Neuronal stem cell (in vitro differentiated cells): ENCODE measurements at regions not wholly inside any gene's neighbourhood (a gene's known extent, or its start where the extent isn't known, plus 50 kb on each side); places are given as distances from the start of the nearest gene placed in this dataset.

Source experiments
- DNase-seq: peaks from one replicate; pipeline ENCODE4 v3.0.0-alpha.2; 2013; ENCODE audit warnings: low spot score
- H2AFZ ChIP-seq: one replicate; pipeline ENCODE4 v1.6.1; 2013; ENCODE audit warnings: mild to moderate bottlenecking, low read length, inconsistent platforms
- H2AK5ac ChIP-seq: 2 replicates; pipeline ENCODE4 v1.6.1; 2013; ENCODE audit warnings: low read depth, mild to moderate bottlenecking, inconsistent platforms, low read length, moderate library complexity, mixed read lengths
- H2BK120ac ChIP-seq: 2 replicates; pipeline ENCODE4 v1.6.1; 2013; ENCODE audit warnings: low read depth, mild to moderate bottlenecking, inconsistent platforms, low read length, moderate library complexity, mixed read lengths
- H2BK12ac ChIP-seq: one replicate; pipeline ENCODE4 v1.6.1; 2013; ENCODE audit warnings: low read length, inconsistent platforms
- H2BK15ac ChIP-seq: 2 replicates; pipeline ENCODE4 v1.6.1; 2013; ENCODE audit warnings: mild to moderate bottlenecking, low read length, inconsistent platforms, mixed read lengths
- H2BK5ac ChIP-seq: one replicate; pipeline ENCODE4 v1.6.1; 2013; ENCODE audit warnings: inconsistent platforms, mild to moderate bottlenecking, low read length, moderate library complexity
- H3K14ac ChIP-seq: one replicate; pipeline ENCODE4 v1.6.1; 2013; ENCODE audit warnings: low read length, inconsistent platforms
- H3K18ac ChIP-seq: 2 replicates; pipeline ENCODE4 v1.6.1; 2013; ENCODE audit warnings: low read length, inconsistent platforms
- H3K23ac ChIP-seq: 2 replicates; pipeline ENCODE4 v1.6.1; 2013; ENCODE audit warnings: low read depth, mild to moderate bottlenecking, mixed read lengths, low read length, inconsistent platforms; ENCODE audit not compliant: poor library complexity
- H3K27ac ChIP-seq: replicated peaks from 3 replicates; pipeline ENCODE4 v1.5.1; 2013; ENCODE audit warnings: low read length, inconsistent platforms
- H3K27me3 ChIP-seq, 3 experiments: 2 replicates each; pipeline ENCODE4 v1.6.1; 2013; ENCODE audit warnings: low read length in 3 of 3, mild to moderate bottlenecking in 2 of 3, inconsistent platforms in 1 of 3, low read depth in 1 of 3, mixed read lengths in 1 of 3, moderate library complexity in 1 of 3; ENCODE audit not compliant: control insufficient read depth in 3 of 3, insufficient read depth in 3 of 3
- H3K36me3 ChIP-seq, 2 donors: replicated peaks in 1 of 2; 2 replicates each; pipeline ENCODE4 v1.6.1; 2013; ENCODE audit warnings: low read length in 2 of 2; ENCODE audit not compliant: control insufficient read depth in 2 of 2, insufficient read depth in 2 of 2
- H3K4ac ChIP-seq: 2 replicates; pipeline ENCODE4 v1.6.1; 2013; ENCODE audit warnings: inconsistent platforms, mild to moderate bottlenecking, low read length, moderate library complexity
- H3K4me1 ChIP-seq, 2 donors: 1 replicate in 1 of 2; 2 replicates in 1 of 2; pipeline ENCODE4 v1.6.1; 2013; ENCODE audit warnings: low read length in 2 of 2, low read depth in 1 of 2; ENCODE audit not compliant: control insufficient read depth in 2 of 2, insufficient read depth in 1 of 2
- H3K4me2 ChIP-seq: one replicate; pipeline ENCODE4 v1.6.1; 2013; ENCODE audit warnings: mild to moderate bottlenecking, low read length, inconsistent platforms; ENCODE audit not compliant: insufficient read depth, poor library complexity, severe bottlenecking
- H3K4me3 ChIP-seq, 2 donors: 2 replicates each; pipeline ENCODE4 v1.5.1; 2013; ENCODE audit warnings: low read length in 2 of 2, mild to moderate bottlenecking in 2 of 2, inconsistent platforms in 1 of 2, moderate library complexity in 1 of 2
- H3K79me1 ChIP-seq: one replicate; pipeline ENCODE4 v1.6.1; 2013; ENCODE audit warnings: low read depth, mild to moderate bottlenecking, inconsistent platforms, low read length, moderate library complexity
- H3K9ac ChIP-seq: one replicate; pipeline ENCODE4 v1.6.1; 2013; ENCODE audit warnings: mild to moderate bottlenecking, low read depth, low read length, inconsistent platforms; ENCODE audit not compliant: poor library complexity
- H3K9me3 ChIP-seq, 2 donors: replicated peaks in 1 of 2; 2 replicates each; pipeline versions ENCODE3 to v1.6.1; 2013; ENCODE audit warnings: low read length in 2 of 2, mild to moderate bottlenecking in 2 of 2, inconsistent platforms in 1 of 2, low read depth in 1 of 2, mixed read lengths in 1 of 2, moderate library complexity in 1 of 2; ENCODE audit not compliant: control insufficient read depth in 2 of 2, insufficient read depth in 1 of 2
- H4K8ac ChIP-seq: one replicate; pipeline ENCODE4 v1.6.1; 2013; ENCODE audit warnings: low read depth, mild to moderate bottlenecking, inconsistent platforms, low read length, moderate library complexity
- H4K91ac ChIP-seq: one replicate; pipeline ENCODE4 v1.6.1; 2013; ENCODE audit warnings: low read length, low read depth, mild to moderate bottlenecking, inconsistent platforms; ENCODE audit not compliant: poor library complexity
- WGBS, 2 donors: extraction: QIAGEN DNeasy Blood & Tissue Kit; methylation state at CpG; one replicate each; pipeline ENCODE4 v1.1.7; 2013; ENCODE audit warnings: missing lambda C conversion rate in 2 of 2, mixed read lengths in 1 of 2; ENCODE audit not compliant: insufficient read length in 2 of 2, insufficient replicate concordance in 1 of 2; ENCODE audit errors: extremely low coverage in 2 of 2; 5-methylcytosine and 5-hydroxymethylcytosine counted together

DNA sequence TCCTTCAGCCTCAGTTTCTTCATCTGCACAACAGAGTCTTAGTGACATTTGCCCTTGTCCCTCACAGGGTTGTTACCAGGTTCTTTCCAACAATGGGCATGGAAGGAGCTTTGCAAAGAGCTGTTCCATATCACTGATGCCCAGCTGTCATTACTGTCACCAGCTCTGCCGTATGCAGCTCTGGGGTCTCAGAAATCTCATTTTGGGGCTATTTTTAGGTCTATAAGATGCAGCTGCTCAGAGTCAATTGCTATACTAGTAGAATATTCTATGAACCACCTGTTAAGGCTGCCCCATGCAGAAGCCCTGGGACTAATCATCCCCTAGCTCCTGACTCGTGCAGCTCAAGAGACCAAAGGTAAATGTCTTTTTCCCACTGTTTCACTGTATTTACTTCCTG is 105.1 kb upstream of the TNPO1 start:
- Histone ChIP-seq H2AFZ (no peak overlapping the region), H3K27me3 (peaks cover 0 to 29% (median 0%) of the 10 kb centered on the region in 3 experiments), H3K9ac (no peak overlapping the region), H4K8ac (no peak overlapping the region), H3K4ac (no peak overlapping the region), H3K27ac (no peak overlapping the region), H4K91ac (no peak overlapping the region), H3K36me3 (no peaks in the 10 kb centered on the region), H3K14ac (no peak overlapping the region), H2BK5ac (no peak overlapping the region), H3K4me3 (no peak overlapping the region), H2BK15ac (no peak overlapping the region), H3K4me2 (no peak overlapping the region), H3K79me1 (no peaks in the 10 kb centered on the region), H2AK5ac (no peak overlapping the region), H2BK12ac (no peak overlapping the region), H3K18ac (no peak overlapping the region), H2BK120ac (no peak overlapping the region), H3K9me3 (peaks cover 2 to 4% of the 10 kb centered on the region in 2 donors), H3K23ac (no peak overlapping the region), H3K4me1 (no peaks in the 10 kb centered on the region)
- WGBS, 2 donors = no CpG with 5 or more reads among the region's 2 CpGs
- DNase-seq = no peak

DNA sequence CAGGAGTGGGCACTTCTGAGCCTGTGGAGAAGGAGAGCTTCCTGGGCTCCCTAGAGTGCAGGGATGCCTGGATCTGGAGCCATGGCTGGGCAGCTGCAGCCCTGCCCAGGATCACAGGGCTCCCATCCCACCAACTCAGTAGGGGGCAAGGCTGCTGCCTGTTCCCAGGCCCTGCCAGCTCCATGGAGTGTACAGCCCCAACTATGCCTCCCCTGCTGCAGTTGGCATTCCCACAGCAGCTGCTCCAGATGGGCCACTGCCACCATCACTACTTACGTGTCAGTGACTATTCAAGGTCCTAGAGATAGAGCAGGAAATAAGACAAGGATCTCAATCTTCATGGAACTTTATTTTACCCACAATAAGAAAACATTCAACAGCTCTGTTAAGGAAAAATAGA is 107.1 kb upstream of the TNPO1 start:
- H3K9me3 ChIP-seq = peaks cover 2 to 4% of the 10 kb centered on the region in 2 donors
- no peak overlapping the region for H3K4me3 ChIP-seq
- H3K4me1 ChIP-seq = no peaks in the 10 kb centered on the region
- H3K18ac ChIP-seq = peak overlapping the region; percentile 49
- no peak overlapping the region for H3K27ac ChIP-seq
- H3K36me3 ChIP-seq = no peaks in the 10 kb centered on the region
- no peak overlapping the region for H3K9ac ChIP-seq
- WGBS, 2 donors = no CpG with 5 or more reads among the region's 1 CpG
- H3K79me1 ChIP-seq = no peaks in the 10 kb centered on the region
- H4K91ac ChIP-seq = no peak overlapping the region
- H3K14ac ChIP-seq = peak overlapping the region; percentile 32
- peaks cover 0 to 21% (median 0%) of the 10 kb centered on the region in 3 experiments for H3K27me3 ChIP-seq
- no peak overlapping the region for H2BK120ac ChIP-seq
- no peak overlapping the region for H2BK15ac ChIP-seq
- no peak overlapping the region for H2BK5ac ChIP-seq
- DNase-seq = no peak
- no peak overlapping the region for H4K8ac ChIP-seq
- H3K4me2 ChIP-seq = no peak overlapping the region
- H2AK5ac ChIP-seq = no peak overlapping the region
- H2AFZ ChIP-seq = no peak overlapping the region
- H3K4ac ChIP-seq = no peak overlapping the region
- H2BK12ac ChIP-seq = peak overlapping the region; percentile 91
- H3K23ac ChIP-seq = no peak overlapping the region

DNA sequence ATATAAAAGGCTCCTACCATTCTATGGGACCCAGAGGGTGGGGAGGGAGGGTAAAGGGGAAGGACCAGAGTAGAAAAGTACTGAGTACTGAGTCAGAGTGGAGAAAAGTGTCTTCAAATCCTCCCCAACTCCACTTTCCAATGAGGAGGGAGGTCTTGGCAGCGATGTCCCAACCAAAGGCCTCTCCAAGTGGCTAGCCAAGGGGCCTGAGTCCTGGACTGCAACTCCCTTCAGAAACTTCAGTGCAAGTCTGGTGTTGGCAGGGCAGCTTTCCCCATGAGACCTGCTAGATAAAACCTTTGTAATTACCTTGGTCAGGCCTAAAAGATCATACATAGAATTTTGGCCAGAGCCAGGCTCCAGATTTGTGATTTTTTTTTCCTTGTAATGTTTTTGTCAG is 111.3 kb upstream of the TNPO1 start:
- H4K8ac ChIP-seq = no peak overlapping the region
- H2BK120ac ChIP-seq = no peak overlapping the region
- H2BK12ac ChIP-seq = no peak overlapping the region
- H3K27me3 ChIP-seq = no peaks in the 10 kb centered on the region
- no peak overlapping the region for H2AK5ac ChIP-seq
- no peaks in the 10 kb centered on the region for H3K79me1 ChIP-seq
- H3K9me3 ChIP-seq = peaks cover 2 to 4% of the 10 kb centered on the region in 2 donors
- no peak overlapping the region for H3K4me2 ChIP-seq
- H3K4ac ChIP-seq = no peak overlapping the region
- no peaks in the 10 kb centered on the region for H3K36me3 ChIP-seq
- WGBS, 2 donors = no CpG with 5 or more reads among the region's 1 CpG
- H2AFZ ChIP-seq = no peak overlapping the region
- H2BK5ac ChIP-seq = no peak overlapping the region
- peaks cover 0 to 2% of the 10 kb centered on the region in 2 donors for H3K4me1 ChIP-seq
- H3K14ac ChIP-seq = no peak overlapping the region
- H2BK15ac ChIP-seq = no peak overlapping the region
- H3K27ac ChIP-seq = no peak overlapping the region
- H3K18ac ChIP-seq = no peak overlapping the region
- H4K91ac ChIP-seq = no peak overlapping the region
- H3K4me3 ChIP-seq = no peak overlapping the region
- no peak overlapping the region for H3K9ac ChIP-seq
- no peak overlapping the region for H3K23ac ChIP-seq
- no peak for DNase-seq

DNA sequence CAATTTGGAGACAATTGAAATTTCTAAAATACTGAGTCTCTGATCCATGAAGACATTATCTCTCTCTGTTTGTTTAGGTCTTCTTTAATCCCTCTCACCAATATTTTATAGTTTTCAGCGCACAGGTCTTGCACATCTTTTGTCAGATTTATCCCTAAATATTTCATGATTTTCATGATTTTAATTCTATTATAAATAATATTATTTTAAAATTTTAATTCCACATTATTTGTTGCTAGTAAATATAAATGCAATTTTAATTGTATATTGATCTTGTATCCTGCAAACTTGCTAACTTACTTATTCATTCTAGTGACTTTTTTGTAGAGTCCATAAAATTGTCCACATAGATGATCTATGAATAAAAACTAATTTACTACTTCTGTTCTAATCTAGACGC is 112.6 kb upstream of the TNPO1 start:
- Histone ChIP-seq H3K4me3 (no peak overlapping the region), H3K4me2 (no peak overlapping the region), H3K23ac (no peak overlapping the region)

More for the DNA sequence above, 112.6 kb upstream of the TNPO1 start:
- Histone ChIP-seq H3K4me1 (peaks cover 0 to 2% of the 10 kb centered on the region in 2 donors), H3K27me3 (no peaks in the 10 kb centered on the region), H3K36me3 (no peaks in the 10 kb centered on the region), H2AFZ (no peak overlapping the region), H3K27ac (no peak overlapping the region), H2BK120ac (no peak overlapping the region), H2BK5ac (no peak overlapping the region), H3K18ac (no peak overlapping the region), H2AK5ac (no peak overlapping the region), H2BK12ac (no peak overlapping the region), H4K8ac (no peak overlapping the region), H2BK15ac (no peak overlapping the region), H3K14ac (no peak overlapping the region), H3K4ac (no peak overlapping the region), H3K9ac (no peak overlapping the region), H3K9me3 (peaks cover 0 to 4% of the 10 kb centered on the region in 2 donors), H4K91ac (no peak overlapping the region), H3K79me1 (no peaks in the 10 kb centered on the region)
- DNase-seq = no peak
- WGBS, 2 donors = no CpG with 5 or more reads among the region's 2 CpGs
